ENCODE measurements at regions not wholly inside any gene's neighbourhood (a gene's known extent, or its start where the extent isn't known, plus 50 kb on each side); places are given as distances from the start of the nearest gene placed in this dataset.

DNA sequence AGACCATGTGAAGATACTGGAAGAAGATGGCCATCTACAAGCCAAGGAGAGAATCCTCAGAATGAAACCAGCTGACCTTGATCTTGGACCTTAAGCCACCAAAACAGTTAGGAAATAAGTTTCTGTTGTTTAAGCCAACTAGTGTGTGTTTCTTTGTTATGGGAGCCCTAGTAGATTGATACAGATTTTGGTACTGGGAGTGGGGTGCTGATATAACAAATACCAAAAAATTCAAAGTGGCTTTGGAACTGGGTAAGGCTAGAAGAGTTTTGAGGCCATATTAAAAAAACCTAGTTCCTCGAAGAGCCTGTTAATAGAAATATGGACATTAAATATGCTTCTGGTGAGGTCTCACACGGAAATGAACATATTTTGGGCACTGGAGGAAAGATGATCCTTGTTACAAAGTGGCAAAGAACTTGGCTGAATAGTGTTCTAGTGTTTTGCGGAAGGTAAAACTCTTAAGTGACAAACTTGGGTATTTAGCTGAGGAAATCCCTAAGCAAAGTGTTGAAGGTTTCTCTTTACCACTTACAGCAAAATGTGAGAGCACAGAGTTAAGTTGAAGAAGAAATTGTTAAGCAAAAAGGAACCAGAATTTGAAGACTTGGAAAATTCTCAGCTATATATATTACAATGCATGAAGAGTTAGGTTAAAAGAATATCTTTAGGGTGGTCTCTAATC, 55.1 kb upstream of the CD83 start:
- DNase-seq (ENCODE audit: low spot score), result no peak
- intact Hi-C loops (cut with DNase I), result no loop called here

- intact Hi-C loops (cut with DNase I), result no loop called here
- DNase-seq (ENCODE audit: low spot score), result no peak
These were observed 53.8 kb upstream of the CD83 start for GRCh38 chr6:14063756-14064155.

GRCh38 chr6:14065350-14065749, 52.2 kb upstream of the CD83 start:
- DNase-seq (ENCODE audit: low spot score), result no peak
- intact Hi-C loops (cut with DNase I), result loop anchor here (5.0 kb wide), 1 partner anchor 268 kb away; no protein-coding TSS in a partner anchor

- intact Hi-C loops (cut with DNase I), result loop anchor here (2.0 to 5.0 kb wide), 2 partner anchors 158 to 270 kb away; no protein-coding TSS in a partner anchor
- no peak for DNase-seq (ENCODE audit: low spot score)
These were observed 50.7 kb upstream of the CD83 start for GRCh38 chr6:14066782-14067406.

DNA sequence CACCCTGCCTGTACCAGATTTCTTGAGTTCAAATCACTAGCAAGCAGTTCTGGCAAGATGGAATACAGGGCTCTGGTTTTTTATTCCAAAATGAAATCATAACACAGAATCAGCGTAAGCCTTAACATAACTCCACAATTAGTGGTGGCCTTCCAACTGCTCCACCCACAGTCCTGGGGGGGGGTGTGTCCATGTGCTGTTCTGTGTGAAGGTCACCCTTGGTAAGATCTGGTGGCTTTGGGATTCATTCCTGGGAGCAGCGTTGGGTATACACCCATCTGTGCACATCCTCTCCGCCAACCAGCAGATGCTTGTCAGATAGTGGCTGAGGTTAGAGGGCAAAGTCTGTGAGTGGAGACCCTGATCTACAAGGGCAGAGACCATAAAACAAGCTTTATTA, 49.9 kb upstream of the CD83 start:
- DNase-seq (ENCODE audit: low spot score), result no peak
- intact Hi-C loops (cut with DNase I), result loop anchor here (2.0 to 5.0 kb wide), 2 partner anchors 159 to 270 kb away; no protein-coding TSS in a partner anchor

Data from cardiac septum (tissue), 1 donor.